Epithelial cell of esophagus (primary cell): ENCODE measurements at regions not wholly inside any gene's neighbourhood (a gene's known extent, or its start where the extent isn't known, plus 50 kb on each side); places are given as distances from the start of the nearest gene placed in this dataset.

Source experiments
- DNase-seq: peaks from one replicate; pipeline ENCODE4 v3.0.0; 2010; ENCODE audit warnings: low read depth
- H3K4me3 ChIP-seq: 2 replicates; pipeline ENCODE4 v1.5.1; 2011; ENCODE audit warnings: mild to moderate bottlenecking, low read length, control low read depth
- TF ChIP-seq, protein P1 (sequence below): IDR thresholded peaks from 2 replicates; pipeline ENCODE4 v1.5.1; 2011; ENCODE audit warnings: low read depth, mild to moderate bottlenecking, low read length, control low read depth, inconsistent platforms; ENCODE audit not compliant: insufficient read depth; ENCODE audit errors: missing control alignments

DNA sequence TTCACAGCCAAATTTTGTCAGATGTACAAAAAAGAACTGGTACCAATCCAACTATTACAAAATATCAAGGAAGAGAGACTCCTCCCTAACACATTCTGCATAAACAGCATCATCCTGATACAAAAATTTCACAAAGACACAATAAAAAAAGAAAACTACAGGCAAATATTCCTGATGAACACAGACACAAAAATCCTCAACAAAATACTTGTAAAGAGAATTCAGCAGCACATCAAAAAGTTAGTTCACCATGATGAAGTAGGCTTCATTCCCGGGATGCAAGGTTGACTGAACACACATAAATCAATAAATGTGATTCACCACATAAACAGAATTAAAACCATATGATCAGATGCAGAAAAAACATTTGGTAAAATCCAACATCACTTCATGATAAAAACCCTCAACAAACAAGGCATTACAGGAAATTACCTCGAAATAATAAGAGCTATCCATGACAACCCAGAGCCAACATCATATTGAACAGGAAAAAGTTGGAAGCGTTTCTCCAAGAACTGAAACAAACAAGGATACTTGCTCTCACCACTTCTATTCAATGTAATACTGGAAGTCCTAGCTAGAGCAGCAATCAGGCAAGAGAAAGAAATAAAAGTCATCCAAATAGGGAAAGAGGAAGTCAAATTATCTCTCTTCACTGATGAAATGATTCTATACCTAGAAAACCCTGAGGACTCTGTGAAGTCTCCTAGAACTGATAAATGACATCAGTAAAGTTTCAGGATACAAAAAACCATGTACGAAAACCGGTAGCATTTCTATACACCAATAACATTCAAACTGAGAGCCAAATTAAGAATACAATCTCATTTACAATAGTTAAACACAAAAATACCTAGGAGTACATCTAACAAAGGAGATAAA lies 223.1 kb downstream of the REEP3 start:
- TF ChIP-seq, protein P1, sequence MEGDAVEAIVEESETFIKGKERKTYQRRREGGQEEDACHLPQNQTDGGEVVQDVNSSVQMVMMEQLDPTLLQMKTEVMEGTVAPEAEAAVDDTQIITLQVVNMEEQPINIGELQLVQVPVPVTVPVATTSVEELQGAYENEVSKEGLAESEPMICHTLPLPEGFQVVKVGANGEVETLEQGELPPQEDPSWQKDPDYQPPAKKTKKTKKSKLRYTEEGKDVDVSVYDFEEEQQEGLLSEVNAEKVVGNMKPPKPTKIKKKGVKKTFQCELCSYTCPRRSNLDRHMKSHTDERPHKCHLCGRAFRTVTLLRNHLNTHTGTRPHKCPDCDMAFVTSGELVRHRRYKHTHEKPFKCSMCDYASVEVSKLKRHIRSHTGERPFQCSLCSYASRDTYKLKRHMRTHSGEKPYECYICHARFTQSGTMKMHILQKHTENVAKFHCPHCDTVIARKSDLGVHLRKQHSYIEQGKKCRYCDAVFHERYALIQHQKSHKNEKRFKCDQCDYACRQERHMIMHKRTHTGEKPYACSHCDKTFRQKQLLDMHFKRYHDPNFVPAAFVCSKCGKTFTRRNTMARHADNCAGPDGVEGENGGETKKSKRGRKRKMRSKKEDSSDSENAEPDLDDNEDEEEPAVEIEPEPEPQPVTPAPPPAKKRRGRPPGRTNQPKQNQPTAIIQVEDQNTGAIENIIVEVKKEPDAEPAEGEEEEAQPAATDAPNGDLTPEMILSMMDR, result no peak
- no peak for DNase-seq
- H3K4me3 ChIP-seq, result no peak overlapping the region

DNA sequence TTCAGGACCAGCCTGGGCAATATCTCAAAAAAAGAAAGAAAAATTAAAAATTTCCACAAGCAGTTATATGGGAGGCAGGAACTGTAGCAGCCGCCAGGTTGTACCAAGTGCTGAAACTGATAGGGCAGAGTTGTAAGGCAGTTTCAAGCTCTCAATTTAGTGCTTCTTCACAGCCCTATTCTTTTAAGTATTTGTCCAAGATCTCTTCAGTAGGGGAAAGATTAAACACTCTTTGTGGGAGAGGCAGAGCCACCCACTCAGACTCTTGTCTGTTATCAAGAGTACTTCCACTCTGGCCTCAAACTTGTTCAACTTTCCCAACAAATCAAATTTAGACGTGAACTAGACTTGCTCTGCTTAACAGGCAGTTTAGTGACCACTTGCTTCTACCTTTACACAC lies 228.7 kb downstream of the REEP3 start:
- H3K4me3 ChIP-seq, result no peak overlapping the region
- no peak for DNase-seq
- TF ChIP-seq, protein P1, result no peak

DNA sequence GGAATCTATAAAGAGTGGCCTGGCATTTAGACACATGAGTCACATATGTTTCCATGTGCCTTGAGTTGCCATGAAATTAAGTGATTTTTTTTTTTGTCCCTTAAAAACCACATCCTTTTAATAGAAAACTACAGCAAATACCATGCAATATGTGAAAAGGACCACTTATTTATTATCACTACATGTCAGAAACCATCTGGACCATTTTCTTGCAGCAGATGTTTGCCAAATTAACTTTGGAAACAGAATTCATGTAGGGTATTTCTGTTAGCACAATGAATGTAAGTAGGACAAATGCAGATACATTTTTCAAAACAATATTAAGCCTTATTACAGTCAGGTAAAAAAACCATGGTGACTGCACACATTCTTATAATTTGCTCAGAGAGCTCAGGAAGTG lies 230.6 kb downstream of the REEP3 start:
- no peak overlapping the region for H3K4me3 ChIP-seq
- TF ChIP-seq, protein P1, result no peak
- DNase-seq, result no peak

GRCh38 chr10:63752318-63752717 lies 231.1 kb downstream of the REEP3 start:
- no peak overlapping the region for H3K4me3 ChIP-seq
- TF ChIP-seq, protein P1, result no peak
- no peak for DNase-seq

DNA sequence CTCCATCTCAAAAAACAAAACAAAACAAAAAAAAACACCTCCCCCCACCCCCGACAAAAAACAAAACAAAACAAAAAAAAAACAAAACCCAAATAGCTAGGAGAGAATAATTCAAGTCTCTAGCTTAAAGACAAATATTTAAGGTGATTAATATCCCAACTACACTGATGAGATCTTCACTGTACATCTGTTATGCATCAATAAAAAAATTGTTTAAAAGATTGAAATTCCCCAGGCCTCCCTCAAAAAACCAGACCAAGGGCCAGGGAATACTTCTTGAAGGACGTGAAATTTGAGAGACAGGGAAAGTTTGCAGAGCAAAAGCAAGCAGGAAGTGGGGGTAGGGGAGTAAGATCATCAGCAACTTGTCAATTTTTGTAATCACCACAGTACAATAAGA lies 232.6 kb downstream of the REEP3 start:
- TF ChIP-seq, protein P1, result no peak
- no peak for DNase-seq
- H3K4me3 ChIP-seq, result no peak overlapping the region

DNA sequence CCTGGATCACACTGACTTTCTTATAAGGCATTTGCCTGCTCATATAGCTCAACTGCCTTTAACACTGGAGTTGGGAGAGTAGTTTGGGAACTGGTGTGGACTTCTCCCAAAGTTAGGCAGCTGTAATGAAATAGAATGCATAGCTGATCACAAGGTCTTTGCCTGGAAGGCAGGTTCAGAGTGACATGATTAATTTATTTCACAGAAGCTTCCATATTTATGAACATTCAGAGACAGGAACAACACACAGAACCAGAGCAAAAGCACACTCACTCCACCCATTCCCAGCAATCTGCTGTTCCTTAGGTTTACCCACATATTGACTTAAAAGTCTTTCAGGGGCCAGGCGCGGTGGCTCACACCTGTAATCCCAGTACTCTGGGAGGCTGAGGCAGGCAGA lies 234.2 kb downstream of the REEP3 start:
- no peak overlapping the region for H3K4me3 ChIP-seq
- DNase-seq, result no peak
- TF ChIP-seq, protein P1, result no peak

DNA sequence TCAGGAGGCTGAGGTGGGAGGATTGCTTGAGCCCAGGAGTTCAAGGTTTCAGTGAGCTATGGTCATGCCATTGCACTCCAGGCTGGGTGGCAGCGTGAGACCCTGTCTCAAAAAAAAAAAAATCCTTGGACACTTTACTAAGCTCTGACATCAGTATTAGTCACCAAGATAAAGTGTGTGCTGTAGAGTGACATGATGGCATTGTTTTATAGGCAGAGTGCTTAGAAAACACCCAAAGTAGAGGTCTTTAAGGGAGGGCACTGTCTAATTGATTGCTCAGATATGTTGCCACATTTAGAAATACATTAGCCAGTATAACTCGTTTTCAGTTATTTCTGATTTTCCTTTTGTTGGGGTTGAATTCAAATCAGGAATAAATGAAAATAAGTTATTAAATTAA lies 235.9 kb downstream of the REEP3 start:
- DNase-seq, result no peak
- H3K4me3 ChIP-seq, result no peak overlapping the region
- TF ChIP-seq, protein P1, result no peak
